H54 (cell line): ENCODE measurements at regions not wholly inside any gene's neighbourhood (a gene's known extent, or its start where the extent isn't known, plus 50 kb on each side); places are given as distances from the start of the nearest gene placed in this dataset.

Experiments
- DNase-seq: peaks from one replicate; pipeline ENCODE4 v3.0.0; 2011; ENCODE audit warnings: low spot score, mixed read lengths; ENCODE audit not compliant: insufficient read length
- FAIRE-seq: peaks from 3 replicates; lab custom pipeline; 2011; peaks lifted over from hg19 to GRCh38; lab: Jason Lieb, UNC
- POLR2A ChIP-seq: IDR thresholded peaks from 2 replicates; pipeline ENCODE4 v1.6.1; 2011; ENCODE audit warnings: low read depth, mild to moderate bottlenecking, low read length

- no peak for TF ChIP-seq POLR2A
- FAIRE-seq (no peak), DNase-seq (no peak)
Measured at GRCh38 chr22:47270463-47271135, 508.1 kb downstream of the TBC1D22A start.

DNA sequence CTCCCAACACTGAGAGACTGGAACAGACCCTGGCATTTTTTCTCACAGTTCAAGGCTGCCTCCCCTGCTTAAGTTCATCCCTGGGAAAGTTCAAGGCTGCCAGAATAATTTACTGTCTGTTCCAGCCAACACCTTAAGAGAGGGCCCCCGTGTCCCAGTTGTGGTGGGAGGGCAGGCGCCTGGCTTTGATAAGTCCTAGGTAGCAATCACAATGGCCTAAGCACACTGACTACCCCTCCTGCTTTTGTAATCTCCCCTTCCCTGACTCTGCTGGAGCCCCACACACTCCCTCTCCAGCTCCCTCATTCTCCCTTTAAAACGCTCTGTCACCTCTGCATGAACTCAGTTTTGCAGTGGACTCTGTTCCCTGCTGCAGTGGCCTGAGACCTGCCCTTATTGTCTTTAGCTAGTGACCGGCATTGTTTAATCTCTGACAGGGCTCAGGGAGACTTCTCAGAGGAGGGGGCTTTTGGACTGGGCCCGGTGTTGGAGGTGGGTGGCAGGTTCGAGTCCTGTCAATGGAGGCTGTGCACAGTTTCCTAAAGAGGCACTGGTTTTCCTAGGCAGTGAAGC, 507.2 kb downstream of the TBC1D22A start:
- DNase-seq: no peak
- no peak for FAIRE-seq
- no peak for TF ChIP-seq POLR2A

DNA sequence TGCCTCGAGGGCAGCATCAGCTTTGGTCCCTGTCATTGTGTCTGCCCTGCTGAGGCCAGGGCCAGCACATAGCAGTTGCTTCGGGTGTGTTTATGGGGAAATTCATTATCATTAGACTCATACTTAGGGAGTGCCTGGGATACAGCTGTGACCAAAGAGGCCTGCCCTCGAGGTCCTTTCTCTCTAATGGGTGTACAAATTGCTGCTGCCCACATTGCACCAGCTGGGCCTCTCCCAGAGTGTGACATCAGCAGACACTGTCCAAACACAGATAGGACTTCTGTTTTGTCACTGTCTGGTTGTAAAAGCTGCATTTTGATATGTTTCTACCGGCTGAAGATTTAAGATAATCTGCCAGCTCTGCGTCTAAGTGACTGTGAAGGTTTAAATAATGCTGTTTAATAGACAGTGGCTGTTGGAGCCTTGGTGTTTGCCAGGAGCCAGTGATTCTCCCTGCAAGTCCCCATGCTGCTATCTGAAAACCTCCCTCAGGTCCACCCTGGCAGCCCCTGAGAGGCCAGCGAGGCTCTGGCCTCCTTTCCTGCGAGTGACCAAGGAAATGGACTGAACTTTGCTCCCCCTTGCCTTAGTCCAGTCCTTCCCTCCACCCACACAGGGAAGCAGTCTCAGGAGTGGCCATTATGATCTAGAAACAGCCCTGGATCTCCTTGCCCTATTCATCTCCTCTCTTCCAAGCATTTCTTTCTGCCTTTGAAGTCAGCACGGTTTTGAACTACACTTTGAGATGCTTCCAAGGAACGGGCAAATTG, 505.2 kb downstream of the TBC1D22A start:
- no peak for FAIRE-seq
- no peak for TF ChIP-seq POLR2A
- no peak for DNase-seq

GRCh38 chr22:47266329-47266728, 503.9 kb downstream of the TBC1D22A start:
- FAIRE-seq (no peak), DNase-seq (no peak)
- no peak for TF ChIP-seq POLR2A

- DNase-seq: no peak
- no peak for TF ChIP-seq POLR2A
- FAIRE-seq: no peak
Measured at GRCh38 chr22:47260551-47260950, 498.1 kb downstream of the TBC1D22A start.

GRCh38 chr22:47259990-47260389, 497.5 kb downstream of the TBC1D22A start:
- FAIRE-seq (no peak), DNase-seq (no peak)
- TF ChIP-seq POLR2A: no peak

GRCh38 chr22:47259049-47259448, 496.6 kb downstream of the TBC1D22A start:
- no peak for TF ChIP-seq POLR2A
- DNase-seq: no peak
- FAIRE-seq: no peak

DNA sequence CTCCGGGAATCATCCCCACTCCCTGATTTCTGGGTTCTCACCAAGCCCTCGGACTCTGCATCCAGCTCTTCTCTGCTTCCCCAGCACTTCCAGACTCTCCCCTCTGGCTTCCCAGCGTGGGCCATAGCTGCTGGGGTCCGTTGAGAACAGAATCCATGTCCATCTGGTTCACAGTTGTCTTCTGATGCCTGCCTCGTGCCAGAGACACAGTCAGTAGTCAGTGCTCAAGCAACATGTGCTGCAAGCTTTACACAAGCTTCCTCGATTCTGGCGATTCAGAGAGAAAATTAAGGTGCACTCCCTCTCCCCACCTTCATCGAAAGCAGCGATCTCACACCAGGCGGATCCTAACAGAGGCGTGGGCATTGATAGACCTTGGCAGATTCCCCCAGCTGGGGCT, 495.5 kb downstream of the TBC1D22A start:
- DNase-seq: no peak
- TF ChIP-seq POLR2A: no peak
- FAIRE-seq: no peak

DNA sequence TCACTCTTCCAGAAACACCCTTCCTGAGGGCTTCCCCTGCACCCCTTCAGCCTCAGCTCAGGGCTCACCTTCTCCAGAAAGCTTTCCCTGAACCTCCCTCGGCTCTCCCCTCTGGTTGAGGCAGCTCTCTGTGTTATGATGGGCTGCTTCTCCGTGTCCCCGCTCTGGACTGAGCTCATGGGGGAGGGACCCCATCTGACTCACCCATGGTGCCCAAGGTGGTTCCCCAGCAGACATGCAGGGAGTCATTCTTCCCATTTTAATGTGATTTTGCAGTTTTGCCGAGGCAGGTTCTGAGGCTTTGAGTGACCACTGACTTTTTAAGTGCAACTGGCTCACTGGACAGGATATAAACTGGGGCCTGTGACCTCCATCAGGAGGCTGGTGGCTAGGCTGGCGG, 495.1 kb downstream of the TBC1D22A start:
- no peak for TF ChIP-seq POLR2A
- FAIRE-seq (no peak), DNase-seq (no peak)

- DNase-seq (no peak), FAIRE-seq (no peak)
- no peak for TF ChIP-seq POLR2A
Measured at GRCh38 chr22:47251911-47252310, 489.5 kb downstream of the TBC1D22A start.

- FAIRE-seq (no peak), DNase-seq (no peak)
- TF ChIP-seq POLR2A: no peak
Measured at GRCh38 chr22:47250995-47251765, 488.7 kb downstream of the TBC1D22A start.

DNA sequence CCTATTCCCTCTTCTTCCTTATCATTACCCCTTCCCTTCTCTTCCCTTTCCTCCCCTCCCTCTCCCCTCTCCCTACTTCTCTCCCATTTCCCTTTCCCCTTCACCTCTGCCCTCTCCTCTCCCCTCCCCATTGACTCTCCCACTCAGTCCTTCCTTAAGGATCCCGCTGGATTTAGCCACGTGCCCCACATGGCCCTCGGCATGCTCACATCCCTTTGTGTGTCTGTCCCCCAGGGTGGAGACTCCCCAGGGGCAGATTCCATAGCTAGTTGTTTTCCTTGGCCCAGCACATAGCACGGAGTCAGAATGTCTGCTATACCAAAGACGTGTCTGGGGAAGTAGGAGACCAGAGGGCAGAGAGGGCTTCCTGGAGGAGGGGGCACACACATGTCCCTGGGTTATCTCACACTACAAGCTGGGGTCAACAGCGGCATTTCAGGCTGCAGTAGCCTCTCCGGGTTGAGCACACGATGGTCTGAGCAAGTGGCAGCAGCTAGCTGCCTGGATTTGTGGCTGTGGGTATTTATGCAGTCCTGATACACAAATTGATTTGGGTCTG, 487.0 kb downstream of the TBC1D22A start:
- no peak for TF ChIP-seq POLR2A
- DNase-seq (no peak), FAIRE-seq (no peak)

DNA sequence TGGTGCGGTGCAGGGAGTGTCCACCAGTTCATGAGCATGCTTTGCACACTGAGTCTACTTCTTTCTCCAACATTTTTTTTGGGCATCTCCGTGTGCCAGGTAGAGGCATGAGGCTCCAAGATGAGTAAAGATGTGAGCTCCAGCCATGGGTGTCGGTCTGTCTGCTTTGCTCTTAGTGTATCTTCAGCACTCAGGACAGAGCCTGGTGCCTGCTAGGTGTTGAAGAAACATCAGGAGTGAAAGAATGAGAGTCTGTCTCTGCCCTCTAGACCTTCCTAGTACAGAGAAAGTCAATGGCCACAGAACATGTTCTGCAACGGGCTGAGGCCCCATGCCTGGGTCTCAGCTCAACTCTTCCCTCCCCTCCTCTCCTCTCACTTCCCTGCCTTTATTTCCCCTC, 486.5 kb downstream of the TBC1D22A start:
- TF ChIP-seq POLR2A: no peak
- DNase-seq: no peak
- FAIRE-seq: no peak
